Stimulated activated CD4-positive, alpha-beta T cell treated with anti-CD3 and anti-CD28 coated beads, Interleukin-1b, Interleukin-23, amount 100 ng/mL, for 4 hours (primary cell): ENCODE measurements at regions not wholly inside any gene's neighbourhood (a gene's known extent, or its start where the extent isn't known, plus 50 kb on each side); places are given as distances from the start of the nearest gene placed in this dataset.

Experiments
- DNase-seq, 2 donors: peaks; one replicate each; pipeline ENCODE4 v3.0.0-alpha.2; 2020; ENCODE audit warnings: low read depth in 2 of 2

DNA sequence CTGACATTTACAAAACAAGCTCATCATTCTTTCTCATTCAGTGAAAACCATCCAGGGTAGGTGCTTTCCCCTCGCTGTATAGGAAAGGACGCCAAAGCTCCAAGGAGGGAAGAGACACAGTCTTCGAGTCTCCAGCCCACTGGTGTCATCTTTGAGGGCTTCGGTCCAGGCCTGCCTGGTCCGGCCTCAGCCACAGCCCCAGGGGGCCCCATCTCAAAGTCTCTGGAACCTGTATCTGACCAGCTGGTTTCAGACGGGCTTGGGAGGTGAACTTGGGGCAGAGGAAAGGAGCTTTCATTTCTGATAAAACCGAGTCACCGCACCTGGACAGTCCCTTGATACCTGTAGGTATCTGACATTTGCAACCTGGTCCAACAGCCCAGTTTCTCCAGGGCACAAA is 229.5 kb upstream of the RTL1 start:
- DNase-seq = no peak

DNA sequence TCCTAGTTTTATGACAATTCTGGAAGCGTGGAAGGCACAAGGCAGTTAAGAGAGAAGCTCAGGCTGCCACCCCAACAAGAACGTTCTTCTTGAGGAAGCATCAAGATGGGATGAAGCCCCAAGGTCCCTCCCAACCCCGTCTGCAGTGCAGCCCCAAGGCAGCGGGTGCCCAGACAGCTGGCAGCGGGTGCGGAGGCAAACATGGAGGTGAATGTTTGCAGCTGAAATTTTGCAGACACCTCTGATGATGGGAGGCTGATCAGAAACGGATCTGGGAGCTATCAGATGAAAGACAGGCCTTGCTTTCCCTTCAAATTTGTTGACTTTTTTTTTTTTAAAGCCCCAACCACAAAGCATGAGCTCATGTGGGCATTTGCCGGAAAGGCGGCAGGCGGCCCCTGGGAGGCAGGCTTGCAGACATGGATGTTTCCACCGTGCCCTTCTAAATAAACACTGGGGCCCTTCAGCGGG is 230.7 kb upstream of the RTL1 start:
- no peak for DNase-seq

GRCh38 chr14:101134851-101135433 is 231.4 kb upstream of the RTL1 start:
- DNase-seq = no peak

DNA sequence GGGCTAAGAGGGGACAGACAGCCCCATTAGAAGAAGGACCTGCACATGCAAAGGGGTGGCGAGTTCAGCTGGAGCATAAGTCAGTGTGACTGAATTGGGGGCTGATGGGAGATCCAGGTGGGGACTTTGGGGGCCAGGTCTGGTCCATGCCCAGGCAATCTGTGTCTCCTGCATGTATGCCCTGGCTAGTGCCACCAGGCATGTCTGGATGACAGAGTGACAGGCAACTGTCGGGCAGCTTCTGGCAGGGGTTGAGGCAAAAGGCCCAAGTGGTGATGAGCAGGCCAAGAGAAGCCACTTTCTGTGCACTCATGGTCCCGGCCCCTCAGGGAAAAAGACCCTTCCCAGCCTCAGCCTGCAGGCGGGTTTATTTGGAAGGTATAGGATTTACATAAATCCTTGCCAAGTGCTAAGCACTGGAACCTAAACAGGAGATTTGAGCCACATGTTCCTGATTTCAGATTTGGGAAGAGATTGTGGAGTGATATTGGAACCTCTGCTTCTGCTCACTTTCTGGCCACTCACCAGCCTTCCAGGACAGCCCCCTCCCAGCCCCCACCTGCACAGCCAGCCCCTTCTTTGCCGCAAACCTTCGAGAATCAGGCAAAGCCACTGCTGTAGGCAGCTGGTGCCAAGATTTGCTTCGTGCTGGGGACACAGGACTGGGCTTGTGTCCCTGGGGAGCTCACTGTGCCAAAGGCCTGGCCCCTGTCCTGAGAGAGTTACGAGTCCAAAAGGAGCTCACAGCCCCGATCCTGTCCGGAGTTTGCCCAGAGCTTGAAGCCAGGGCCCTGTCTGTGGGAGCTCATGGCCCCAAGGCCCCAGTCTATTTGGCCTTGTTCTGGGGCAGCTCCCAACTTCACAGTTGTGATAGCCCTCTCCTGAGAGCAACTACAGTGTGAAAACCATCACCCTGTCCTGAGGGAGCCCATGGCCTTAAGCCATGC is 232.5 kb upstream of the RTL1 start:
- no peak for DNase-seq

DNA sequence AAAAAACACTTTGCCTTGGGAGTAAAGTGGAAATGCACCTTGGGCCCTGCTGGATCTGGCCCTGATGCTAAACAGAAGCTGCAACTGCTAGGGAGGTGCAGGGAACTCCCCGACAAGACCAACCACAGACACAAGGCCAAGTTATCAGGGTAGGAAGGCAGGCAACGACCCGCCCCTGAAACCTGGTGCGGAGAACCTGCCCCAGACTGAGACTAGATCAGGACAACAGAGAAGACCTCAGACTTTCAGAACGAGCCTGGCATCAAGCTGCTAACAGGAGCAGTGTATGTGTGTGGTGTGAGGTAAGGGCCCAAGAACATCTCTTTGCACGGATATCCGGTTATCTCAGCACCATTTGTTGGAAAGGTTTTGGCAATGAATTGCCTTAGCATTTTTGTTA is 233.7 kb upstream of the RTL1 start:
- DNase-seq = no peak

DNA sequence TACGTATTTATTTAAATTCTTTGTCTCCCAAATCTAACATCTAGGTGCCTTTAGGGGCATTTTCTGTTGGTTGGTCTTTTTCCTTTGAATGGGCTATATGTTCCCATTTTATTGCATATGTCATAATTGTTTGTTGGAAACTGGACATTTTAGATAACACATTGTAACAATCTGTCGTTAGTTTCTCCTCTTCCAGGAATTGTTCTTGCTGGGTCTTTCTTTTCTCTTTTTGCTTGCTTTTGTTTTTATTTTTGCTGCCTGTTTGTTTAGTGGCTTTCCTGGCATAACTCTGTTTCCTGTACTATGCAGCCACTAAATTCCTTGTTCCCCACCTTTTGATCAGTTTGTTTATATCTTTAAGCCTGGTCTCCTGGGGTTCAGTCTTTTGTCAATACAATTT is 244.3 kb upstream of the RTL1 start:
- DNase-seq = no peak

DNA sequence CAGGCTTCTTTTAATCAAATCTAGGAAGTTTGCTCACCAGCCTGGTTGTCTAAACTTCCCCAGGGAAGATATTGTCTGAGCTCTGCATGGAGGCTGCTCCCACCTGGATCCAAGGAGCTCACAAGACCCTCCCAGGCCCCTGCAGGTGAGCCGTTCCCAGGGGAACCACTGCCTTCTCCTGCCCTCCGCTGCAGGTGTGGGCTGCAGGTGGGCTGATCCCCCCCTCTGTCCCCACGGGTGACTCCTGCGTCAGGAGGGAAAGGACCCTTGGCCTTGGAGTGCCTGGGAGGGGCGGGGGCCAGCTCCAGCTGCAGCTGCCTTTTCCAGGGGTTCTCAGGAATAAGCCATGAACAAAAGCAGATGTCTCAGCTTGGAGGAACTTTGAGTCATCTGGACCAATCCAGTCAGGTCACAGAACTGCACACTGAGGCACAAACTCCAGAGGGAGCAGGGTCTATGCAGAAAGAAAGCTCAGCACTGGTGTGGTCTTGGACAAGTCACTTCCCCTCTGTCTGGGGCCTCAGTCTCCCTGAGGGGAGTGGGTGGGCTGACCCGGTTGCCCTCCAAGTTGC is 246.6 kb upstream of the RTL1 start:
- DNase-seq = no peak

DNA sequence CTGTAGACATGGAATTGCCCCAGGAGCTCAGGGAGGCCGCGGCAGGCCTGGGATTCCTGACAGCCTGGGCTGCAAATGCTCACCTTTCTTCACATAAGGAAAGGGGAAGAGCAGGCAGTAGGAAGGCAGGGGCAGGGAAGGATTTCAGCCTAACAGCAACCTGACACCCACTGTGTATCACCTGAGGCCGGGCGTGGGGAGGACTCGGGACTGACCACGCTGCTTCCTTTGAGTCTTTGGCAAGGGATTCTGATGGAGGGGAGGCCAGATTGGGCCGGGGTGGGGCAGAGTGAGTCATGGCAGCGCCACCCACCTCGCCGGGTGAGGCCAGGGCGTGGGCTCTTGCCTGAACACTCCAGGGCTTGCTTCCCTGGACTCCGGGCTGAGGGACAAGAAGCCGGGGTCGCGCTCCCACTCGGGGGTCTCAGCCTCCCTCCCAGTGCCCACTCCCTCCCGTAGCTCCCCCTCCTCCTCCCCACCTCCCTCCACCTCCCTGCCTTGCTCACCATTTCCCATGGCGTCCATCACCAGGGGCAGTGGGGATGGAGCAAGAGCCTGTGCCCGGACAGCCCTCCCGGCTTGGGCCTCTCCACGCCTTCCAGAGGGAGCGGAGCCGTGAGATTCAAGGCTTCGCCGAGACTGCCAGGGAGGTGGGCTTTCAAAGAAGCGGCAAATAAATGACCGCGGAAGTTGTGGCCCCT is 247.9 kb upstream of the RTL1 start:
- DNase-seq = no peak

DNA sequence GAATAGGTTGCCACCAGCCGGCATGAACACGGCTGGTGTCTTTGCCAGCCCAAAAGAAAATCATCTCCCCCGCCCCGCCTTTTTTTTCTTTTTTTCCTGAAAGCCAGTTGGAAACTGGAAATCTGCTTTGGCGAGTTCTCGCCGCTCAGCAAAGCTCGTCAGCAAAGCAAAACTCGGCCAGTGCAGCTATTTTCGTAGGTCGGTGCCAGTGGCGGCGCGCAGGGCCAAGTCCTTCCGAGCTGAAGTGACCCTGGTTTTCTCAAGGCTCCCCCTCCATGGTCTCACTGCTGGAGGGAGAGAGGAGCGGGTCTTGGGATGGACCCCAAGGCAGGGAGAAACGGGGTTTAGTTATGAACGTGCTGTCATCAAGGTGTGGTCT is 248.4 kb upstream of the RTL1 start:
- no peak for DNase-seq

GRCh38 chr14:101152855-101153254 is 249.3 kb upstream of the RTL1 start:
- DNase-seq = no peak

DNA sequence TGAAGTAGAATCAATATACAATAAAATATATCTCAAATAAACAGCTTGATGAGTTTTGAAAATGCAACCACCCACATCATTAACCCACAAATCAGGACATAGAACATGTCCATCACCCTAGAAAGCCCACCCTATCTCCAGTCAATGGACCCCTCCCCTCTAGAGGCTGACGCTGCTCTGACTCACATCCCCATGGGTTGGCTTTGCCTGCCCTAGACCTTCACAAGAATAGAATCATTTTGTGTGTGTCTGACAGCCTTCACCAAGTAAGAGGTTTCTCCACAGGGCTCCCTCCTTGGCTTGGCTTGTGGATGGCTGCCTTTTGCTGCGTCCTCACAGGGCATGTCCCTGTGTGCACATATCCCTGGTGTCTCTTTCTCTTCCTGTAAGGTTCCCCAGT is 250.2 kb upstream of the RTL1 start:
- no peak for DNase-seq

DNA sequence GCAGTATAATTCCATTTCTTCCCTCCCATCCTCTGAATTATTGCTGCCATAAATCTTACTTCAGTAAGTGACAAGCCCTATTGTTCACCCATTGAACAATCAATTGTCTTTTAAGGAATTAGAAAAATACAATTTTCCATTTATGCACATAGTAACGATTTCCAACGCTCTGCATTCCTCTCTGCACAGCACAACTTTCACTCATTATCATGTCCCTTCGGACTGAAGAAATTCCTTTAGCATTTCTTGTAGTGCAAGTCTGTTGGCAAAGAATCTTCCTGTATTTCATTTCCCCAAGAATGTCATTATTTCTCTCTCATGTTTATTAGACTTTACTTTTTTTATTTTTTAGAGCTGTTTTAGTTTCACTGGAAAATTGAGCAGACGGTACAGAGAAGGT is 252.1 kb upstream of the RTL1 start:
- no peak for DNase-seq

- DNase-seq = no peak
Measured at GRCh38 chr14:101167428-101167827, 263.9 kb upstream of the RTL1 start.

DNA sequence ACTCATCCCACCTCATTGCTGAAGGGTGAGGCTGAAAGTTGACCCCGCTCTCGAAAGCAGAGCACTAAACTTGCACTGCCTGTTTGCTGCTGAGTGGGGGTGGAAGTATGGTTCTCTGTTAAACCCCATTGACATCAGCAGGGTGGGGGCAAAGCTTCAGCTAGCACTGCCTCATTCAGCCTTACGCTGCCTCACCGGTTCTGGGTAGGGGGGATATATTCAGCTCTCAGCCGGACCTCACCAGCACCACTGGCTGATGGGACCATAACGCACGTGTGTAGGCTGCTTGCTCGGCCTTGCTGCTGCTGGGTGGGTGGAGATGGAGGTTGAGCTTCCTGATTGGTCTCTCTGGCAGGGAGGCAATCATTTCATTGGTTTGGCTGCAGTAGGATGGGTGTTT is 265.7 kb upstream of the RTL1 start:
- DNase-seq = no peak

GRCh38 chr14:101171650-101172049 is 268.1 kb upstream of the RTL1 start:
- no peak for DNase-seq

DNA sequence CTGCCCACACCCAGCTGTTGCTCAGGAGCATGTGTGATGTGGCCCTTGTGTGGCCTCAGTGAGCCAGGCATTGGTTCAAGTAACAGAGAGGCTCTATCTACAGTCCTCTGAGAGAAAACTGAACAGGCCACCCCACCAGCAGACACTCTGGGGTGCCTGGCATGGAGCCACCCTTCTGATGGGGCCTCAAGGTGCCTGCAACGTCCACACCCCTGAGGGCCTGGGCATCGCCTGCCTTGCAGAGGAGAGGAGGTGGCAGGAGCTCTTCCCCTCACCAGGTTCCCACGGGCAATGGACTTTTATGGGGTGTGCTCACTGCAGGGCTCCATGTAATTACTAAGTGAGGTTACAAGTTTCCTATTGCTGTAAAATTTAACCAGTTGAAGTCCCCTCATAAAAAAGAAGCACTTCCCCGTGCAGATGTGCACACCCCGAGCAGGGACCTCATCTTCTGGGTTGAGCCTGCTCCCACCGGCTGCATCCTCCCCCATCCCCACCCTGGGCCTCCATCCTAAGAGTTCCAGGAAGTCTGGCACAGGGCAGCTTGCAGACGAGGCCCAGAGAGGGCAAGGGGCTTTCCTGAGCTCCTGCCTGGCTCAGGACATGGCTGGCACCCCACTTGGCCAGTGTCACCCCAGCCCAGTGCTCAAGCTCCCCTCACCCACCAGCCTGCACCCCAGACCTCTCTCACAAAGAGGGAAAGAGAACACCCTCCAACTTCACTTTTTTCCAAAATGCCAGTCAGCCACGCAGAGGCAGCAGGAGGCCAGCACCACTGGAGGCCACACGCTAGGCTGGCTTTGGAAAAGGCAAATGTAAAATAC is 270.4 kb upstream of the RTL1 start:
- DNase-seq = no peak

- DNase-seq = no peak
Measured at GRCh38 chr14:101174522-101174838, 271.0 kb upstream of the RTL1 start.

DNA sequence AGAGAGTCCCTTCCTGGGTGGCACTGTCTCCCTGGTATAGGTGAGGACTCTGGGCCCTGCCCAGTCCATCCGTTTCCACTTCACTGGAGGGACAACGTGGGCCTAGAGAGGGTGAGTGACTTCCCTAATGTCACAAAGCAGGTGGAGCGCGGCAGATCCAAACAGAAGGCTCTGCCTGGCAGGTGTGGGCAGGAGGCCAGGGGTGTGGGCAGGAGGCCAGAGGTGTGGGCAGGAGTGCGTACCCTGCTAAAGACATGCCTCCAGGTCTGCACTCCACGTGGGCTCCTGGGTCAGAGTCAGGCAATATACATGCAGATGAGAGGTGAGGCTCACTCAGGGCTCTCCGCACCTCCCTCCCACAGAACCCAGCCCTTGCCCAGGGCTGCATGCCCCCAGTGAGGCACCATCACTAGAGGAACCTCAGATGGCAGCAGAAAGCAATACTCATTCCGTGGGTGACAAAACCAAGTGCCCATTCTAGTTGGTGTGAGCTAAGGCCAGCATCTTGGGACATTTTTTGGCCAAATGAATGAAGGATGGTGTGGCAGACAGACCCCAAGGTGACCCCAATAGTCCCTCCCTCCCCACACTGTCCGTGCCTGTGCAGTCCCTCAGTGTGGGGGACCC is 271.6 kb upstream of the RTL1 start:
- DNase-seq = no peak

DNA sequence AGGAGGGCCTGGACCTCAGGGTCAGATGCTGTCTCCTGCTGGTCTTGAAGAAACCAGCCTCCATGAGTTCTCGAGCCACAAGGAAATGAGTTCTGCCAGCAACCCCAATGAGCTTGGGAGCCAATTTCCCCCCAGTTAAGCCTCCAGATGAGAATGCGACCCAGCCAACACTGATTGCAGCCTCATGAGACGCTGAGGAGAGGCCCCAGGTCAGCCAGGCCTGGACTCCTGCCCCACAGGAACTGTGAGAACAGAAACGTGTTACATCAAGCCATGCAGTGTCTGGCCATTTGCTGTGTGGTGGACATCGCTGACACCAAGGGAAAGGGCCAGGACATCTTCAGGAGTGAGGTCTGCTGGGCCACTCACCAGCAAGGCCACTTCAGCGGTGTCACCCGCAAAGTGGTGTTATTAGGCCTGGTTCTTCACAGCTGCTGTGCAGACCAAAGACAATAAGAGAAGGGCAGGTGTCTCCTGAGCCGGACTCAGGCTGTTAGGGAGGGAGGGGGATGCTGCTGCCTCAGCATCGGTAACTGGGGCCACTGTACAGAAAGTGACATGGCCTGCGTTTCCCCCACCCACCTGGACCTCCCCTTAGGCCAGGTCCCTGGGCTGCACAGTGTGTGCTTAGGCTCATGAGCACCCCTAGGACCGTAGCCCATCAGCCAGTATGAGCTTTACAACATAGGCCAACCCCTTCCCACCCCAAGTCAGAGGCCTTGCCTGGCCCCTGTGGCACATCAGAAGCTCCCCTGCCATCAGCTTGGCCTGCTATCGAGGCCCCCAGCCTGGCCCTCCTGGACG is 272.4 kb upstream of the RTL1 start:
- no peak for DNase-seq

DNA sequence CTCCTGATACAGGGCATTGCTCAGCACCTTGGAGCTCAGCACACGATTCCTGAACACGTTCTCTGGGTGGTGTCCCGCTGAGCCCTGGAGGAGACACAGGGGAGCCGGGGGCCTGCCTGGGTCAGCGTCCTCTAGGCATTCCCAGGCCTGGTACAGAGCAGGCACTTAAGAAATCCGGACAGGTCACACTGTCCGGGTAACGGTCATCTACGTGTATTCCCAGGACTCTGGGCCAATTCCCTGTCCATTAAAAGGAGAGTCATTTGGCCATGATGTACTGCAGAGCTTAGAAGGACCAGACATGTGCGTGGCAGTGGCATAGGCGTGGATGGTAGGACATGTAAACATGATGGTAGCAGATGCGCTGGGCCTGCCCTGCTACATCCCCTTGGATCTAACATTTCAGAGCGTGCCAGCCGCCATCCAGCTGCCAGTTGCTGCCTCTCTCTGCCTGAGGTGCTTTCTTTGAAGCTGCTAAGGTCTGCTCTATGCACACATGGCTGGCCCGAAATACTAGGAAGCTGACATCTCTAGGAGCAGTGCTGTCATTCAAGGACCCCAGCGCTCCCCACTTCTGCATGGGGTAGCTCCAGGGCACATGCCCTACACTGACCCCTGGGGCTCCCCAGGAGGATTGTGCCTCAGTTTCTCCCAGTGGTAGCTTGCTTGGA is 273.1 kb upstream of the RTL1 start:
- no peak for DNase-seq
